Upper lobe of left lung (tissue), 6 donors: ENCODE measurements at regions not wholly inside any gene's neighbourhood (a gene's known extent, or its start where the extent isn't known, plus 50 kb on each side); places are given as distances from the start of the nearest gene placed in this dataset.

Experiments
- ATAC-seq, 2 donors: fragments of 200-7000 bp; cut with Tn5 transposase; one replicate each; pipeline ENCODE4 v1.9.1; 2022; ENCODE audit warnings: mild to moderate bottlenecking in 2 of 2, moderate library complexity in 2 of 2; ENCODE audit not compliant: low FRiP score in 2 of 2
- DNase-seq, 2 donors: peaks; one replicate each; pipeline ENCODE4 v3.0.0-alpha.2; 2019 to 2020
- H3K27ac ChIP-seq, 4 donors: fragments of 200-600 bp; sonication (generic); one replicate each; pipeline ENCODE4 v1.5.1; 2016 to 2019
- H3K27me3 ChIP-seq, 4 donors: fragments of 200-600 bp; sonication (generic); one replicate each; pipeline ENCODE4 v1.5.1; 2017 to 2019
- H3K36me3 ChIP-seq, 4 donors: fragments of 200-600 bp; sonication (generic); one replicate each; pipeline ENCODE4 v1.5.1; 2016 to 2019
- H3K4me1 ChIP-seq, 4 donors: fragments of 200-600 bp; sonication (generic); one replicate each; pipeline ENCODE4 v1.5.1; 2018 to 2019
- H3K4me3 ChIP-seq, 4 donors: fragments of 200-600 bp; sonication (generic); one replicate each; pipeline ENCODE4 v1.5.1; 2017 to 2019; ENCODE audit warnings: mild to moderate bottlenecking in 2 of 4, moderate library complexity in 1 of 4
- H3K9me3 ChIP-seq, 4 donors: fragments of 200-600 bp; sonication (generic); one replicate each; pipeline ENCODE4 v1.5.1; 2018 to 2019
- CTCF ChIP-seq, 6 experiments: fragments of 450-650 bp in 4 of 6; fragments of 200-600 bp in 2 of 6; sonication (generic) in 2 of 6; IDR thresholded peaks; one replicate each; pipeline ENCODE4 v1.5.1; 2016 to 2019; ENCODE audit warnings: antibody characterized with exemption in 6 of 6
- EP300 ChIP-seq, 4 donors: sonication (generic); formaldehyde crosslinking; IDR thresholded peaks; one replicate each; pipeline ENCODE4 v1.5.1; 2017; ENCODE audit warnings: antibody characterized with exemption in 4 of 4, control low read depth in 2 of 4
- POLR2A ChIP-seq, 4 donors: fragments of 450-650 bp; IDR thresholded peaks; one replicate each; pipeline ENCODE4 v1.5.1; 2016 to 2017; ENCODE audit warnings: antibody characterized with exemption in 4 of 4, mild to moderate bottlenecking in 2 of 4
- POLR2AphosphoS5 ChIP-seq, 2 donors: sonication (generic); formaldehyde crosslinking; IDR thresholded peaks; one replicate each; pipeline ENCODE4 v1.5.1; 2017; ENCODE audit warnings: antibody characterized with exemption in 2 of 2
- WGBS, 2 donors: methylation state at CpG; one replicate each; pipeline ENCODE4 v1.1.5; 2017 to 2018; 5-methylcytosine and 5-hydroxymethylcytosine counted together
- donor health status: DM: no; HTN: no; CAD: no; lungs with moderate emphysema.
- donor health status: DM: no; HTN: yes; CAD: no; lungs with severe emphysema.

- Histone ChIP-seq H3K4me3 (no peak overlapping the region), H3K27me3 (no peaks in the 10 kb centered on the region), H3K27ac (no peak overlapping the region), H3K36me3 (no peaks in the 10 kb centered on the region), H3K4me1 (no peaks in the 10 kb centered on the region), H3K9me3 (no peaks in the 10 kb centered on the region)
- WGBS, 2 donors: 90 to 97% methylated on average over 1 of the region's 1 CpG
- no peak for TF ChIP-seq CTCF (IDR thresholded peaks at IDR 0.05)
- no peak for TF ChIP-seq POLR2AphosphoS5 (IDR thresholded peaks at IDR 0.05)
- TF ChIP-seq POLR2A (IDR thresholded peaks at IDR 0.05): no peak
- TF ChIP-seq EP300 (IDR thresholded peaks at IDR 0.05): no peak
- ATAC-seq: no peak
- no peak for DNase-seq
Observed at GRCh38 chr4:111296466-111296865, 673.6 kb upstream of the PITX2 start.

GRCh38 chr4:111303806-111304205 is 680.9 kb upstream of the PITX2 start:
- no peaks in the 10 kb centered on the region for H3K36me3 ChIP-seq
- no peak overlapping the region for H3K4me3 ChIP-seq
- H3K27me3 ChIP-seq: no peaks in the 10 kb centered on the region
- H3K4me1 ChIP-seq: no peaks in the 10 kb centered on the region
- no peak overlapping the region for H3K27ac ChIP-seq
- ATAC-seq (no peak), DNase-seq (no peak)
- TF ChIP-seq POLR2AphosphoS5 (IDR thresholded peaks at IDR 0.05) (no peak), CTCF (IDR thresholded peaks at IDR 0.05) (no peak), POLR2A (IDR thresholded peaks at IDR 0.05) (no peak), EP300 (IDR thresholded peaks at IDR 0.05) (no peak)
- H3K9me3 ChIP-seq: no peaks in the 10 kb centered on the region

- H3K27ac ChIP-seq: no peak overlapping the region
Observed at GRCh38 chr4:111323496-111323895, 700.6 kb upstream of the PITX2 start.

GRCh38 chr4:111323916-111324315 is 701.0 kb upstream of the PITX2 start:
- ATAC-seq (no peak), DNase-seq (no peak)
- no peaks in the 10 kb centered on the region for H3K4me1 ChIP-seq
- no peak overlapping the region for H3K27ac ChIP-seq
- H3K9me3 ChIP-seq: no peaks in the 10 kb centered on the region
- no peaks in the 10 kb centered on the region for H3K36me3 ChIP-seq
- H3K27me3 ChIP-seq: no peaks in the 10 kb centered on the region
- WGBS, 2 donors: 80 to 92% methylated on average over 3 of the region's 3 CpGs
- TF ChIP-seq POLR2AphosphoS5 (IDR thresholded peaks at IDR 0.05): no peak
- no peak for TF ChIP-seq CTCF (IDR thresholded peaks at IDR 0.05)
- TF ChIP-seq POLR2A (IDR thresholded peaks at IDR 0.05): no peak
- TF ChIP-seq EP300 (IDR thresholded peaks at IDR 0.05): no peak
- H3K4me3 ChIP-seq: no peak overlapping the region

More at GRCh38 chr4:111323496-111323895, 700.6 kb upstream of the PITX2 start:
- Histone ChIP-seq H3K9me3 (no peaks in the 10 kb centered on the region), H3K4me3 (no peak overlapping the region), H3K4me1 (no peaks in the 10 kb centered on the region), H3K27me3 (no peaks in the 10 kb centered on the region), H3K36me3 (no peaks in the 10 kb centered on the region)
- no peak for TF ChIP-seq POLR2AphosphoS5 (IDR thresholded peaks at IDR 0.05)
- TF ChIP-seq EP300 (IDR thresholded peaks at IDR 0.05): no peak
- TF ChIP-seq CTCF (IDR thresholded peaks at IDR 0.05): no peak
- no peak for TF ChIP-seq POLR2A (IDR thresholded peaks at IDR 0.05)
- DNase-seq: no peak
- no peak for ATAC-seq
- 74% methylated on average over 6 of the region's 6 CpGs for WGBS, 2 donors

GRCh38 chr4:111326450-111326849 is 703.6 kb upstream of the PITX2 start:
- Histone ChIP-seq H3K9me3 (no peaks in the 10 kb centered on the region), H3K4me3 (no peak overlapping the region), H3K27me3 (no peaks in the 10 kb centered on the region), H3K27ac (no peak overlapping the region), H3K4me1 (no peaks in the 10 kb centered on the region), H3K36me3 (no peaks in the 10 kb centered on the region)
- ATAC-seq (no peak), DNase-seq (no peak)
- TF ChIP-seq CTCF (IDR thresholded peaks at IDR 0.05) (no peak), POLR2AphosphoS5 (IDR thresholded peaks at IDR 0.05) (no peak), POLR2A (IDR thresholded peaks at IDR 0.05) (no peak), EP300 (IDR thresholded peaks at IDR 0.05) (no peak)
- WGBS, 2 donors: 58 to 74% methylated on average over 1 of the region's 1 CpG
